Ovary (tissue), 3 donors: ENCODE measurements at regions not wholly inside any gene's neighbourhood (a gene's known extent, or its start where the extent isn't known, plus 50 kb on each side); places are given as distances from the start of the nearest gene placed in this dataset.

Source experiments
- EP300 ChIP-seq: sonication (generic); formaldehyde crosslinking; IDR thresholded peaks from one replicate; pipeline ENCODE4 v1.6.1; 2017; ENCODE audit warnings: antibody characterized with exemption
- POLR2A ChIP-seq: fragments of 450-650 bp; IDR thresholded peaks from one replicate; pipeline ENCODE4 v1.6.1; 2017; ENCODE audit warnings: antibody characterized with exemption, mild to moderate bottlenecking, moderate library complexity
- TF ChIP-seq, protein P1 (sequence below), 3 donors: fragments of 450-650 bp in 2 of 3; fragments of 200-600 bp in 1 of 3; IDR thresholded peaks; one replicate each; pipeline versions ENCODE4 v1.5.1 to v1.8.0; 2016 to 2022; ENCODE audit warnings: antibody characterized with exemption in 3 of 3, mild to moderate bottlenecking in 1 of 3
- donor health status: DM: no; HTN: no; CAD: no.

GRCh38 chr12:58041441-58041840 lies 100.1 kb downstream of the ATP23 start:
- TF ChIP-seq, protein P1, sequence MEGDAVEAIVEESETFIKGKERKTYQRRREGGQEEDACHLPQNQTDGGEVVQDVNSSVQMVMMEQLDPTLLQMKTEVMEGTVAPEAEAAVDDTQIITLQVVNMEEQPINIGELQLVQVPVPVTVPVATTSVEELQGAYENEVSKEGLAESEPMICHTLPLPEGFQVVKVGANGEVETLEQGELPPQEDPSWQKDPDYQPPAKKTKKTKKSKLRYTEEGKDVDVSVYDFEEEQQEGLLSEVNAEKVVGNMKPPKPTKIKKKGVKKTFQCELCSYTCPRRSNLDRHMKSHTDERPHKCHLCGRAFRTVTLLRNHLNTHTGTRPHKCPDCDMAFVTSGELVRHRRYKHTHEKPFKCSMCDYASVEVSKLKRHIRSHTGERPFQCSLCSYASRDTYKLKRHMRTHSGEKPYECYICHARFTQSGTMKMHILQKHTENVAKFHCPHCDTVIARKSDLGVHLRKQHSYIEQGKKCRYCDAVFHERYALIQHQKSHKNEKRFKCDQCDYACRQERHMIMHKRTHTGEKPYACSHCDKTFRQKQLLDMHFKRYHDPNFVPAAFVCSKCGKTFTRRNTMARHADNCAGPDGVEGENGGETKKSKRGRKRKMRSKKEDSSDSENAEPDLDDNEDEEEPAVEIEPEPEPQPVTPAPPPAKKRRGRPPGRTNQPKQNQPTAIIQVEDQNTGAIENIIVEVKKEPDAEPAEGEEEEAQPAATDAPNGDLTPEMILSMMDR (IDR thresholded peaks at IDR 0.05) = no peak
- TF ChIP-seq POLR2A (no peak), EP300 (no peak)
